WTC11 (cell line): ENCODE measurements at regions not wholly inside any gene's neighbourhood (a gene's known extent, or its start where the extent isn't known, plus 50 kb on each side); places are given as distances from the start of the nearest gene placed in this dataset.

Experiments
- CTCF ChIP-seq: fragments of 200-600 bp; IDR thresholded peaks from 2 replicates; pipeline ENCODE4 v1.8.0; 2022; ENCODE audit warnings: antibody characterized with exemption
- ELF4 ChIP-seq: sonication (generic); formaldehyde crosslinking; IDR thresholded peaks from 2 replicates; pipeline ENCODE4 v1.8.1; 2022; ENCODE audit warnings: low read depth, mild to moderate bottlenecking, moderate library complexity, missing genetic modification reagents
- ETV6 ChIP-seq: sonication (generic); formaldehyde crosslinking; IDR thresholded peaks from 2 replicates; pipeline ENCODE4 v1.8.1; 2022; ENCODE audit warnings: mild to moderate bottlenecking, missing genetic modification reagents

- TF ChIP-seq CTCF (no peak), ETV6 (CRISPR knock-in tag) (no peak), ELF4 (CRISPR knock-in tag) (no peak)
Measured at GRCh38 chr7:96792115-96792514, 82.5 kb upstream of the SEM1 start.
